Astrocyte (in vitro differentiated cells and primary cell): ENCODE measurements at regions not wholly inside any gene's neighbourhood (a gene's known extent, or its start where the extent isn't known, plus 50 kb on each side); places are given as distances from the start of the nearest gene placed in this dataset.

Experiments
- EZH2 ChIP-seq: IDR thresholded peaks from 2 replicates; pipeline ENCODE4 v1.6.1; 2012; ENCODE audit warnings: mild to moderate bottlenecking, low read length, inconsistent platforms; ENCODE audit not compliant: insufficient read depth
- TF ChIP-seq, protein P1 (sequence below): IDR thresholded peaks from 2 replicates; pipeline ENCODE4 v1.5.1; 2011; ENCODE audit warnings: low read depth, mild to moderate bottlenecking, inconsistent platforms, low read length, moderate library complexity; ENCODE audit not compliant: insufficient read depth

- TF ChIP-seq, protein P1, sequence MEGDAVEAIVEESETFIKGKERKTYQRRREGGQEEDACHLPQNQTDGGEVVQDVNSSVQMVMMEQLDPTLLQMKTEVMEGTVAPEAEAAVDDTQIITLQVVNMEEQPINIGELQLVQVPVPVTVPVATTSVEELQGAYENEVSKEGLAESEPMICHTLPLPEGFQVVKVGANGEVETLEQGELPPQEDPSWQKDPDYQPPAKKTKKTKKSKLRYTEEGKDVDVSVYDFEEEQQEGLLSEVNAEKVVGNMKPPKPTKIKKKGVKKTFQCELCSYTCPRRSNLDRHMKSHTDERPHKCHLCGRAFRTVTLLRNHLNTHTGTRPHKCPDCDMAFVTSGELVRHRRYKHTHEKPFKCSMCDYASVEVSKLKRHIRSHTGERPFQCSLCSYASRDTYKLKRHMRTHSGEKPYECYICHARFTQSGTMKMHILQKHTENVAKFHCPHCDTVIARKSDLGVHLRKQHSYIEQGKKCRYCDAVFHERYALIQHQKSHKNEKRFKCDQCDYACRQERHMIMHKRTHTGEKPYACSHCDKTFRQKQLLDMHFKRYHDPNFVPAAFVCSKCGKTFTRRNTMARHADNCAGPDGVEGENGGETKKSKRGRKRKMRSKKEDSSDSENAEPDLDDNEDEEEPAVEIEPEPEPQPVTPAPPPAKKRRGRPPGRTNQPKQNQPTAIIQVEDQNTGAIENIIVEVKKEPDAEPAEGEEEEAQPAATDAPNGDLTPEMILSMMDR, result no peak
- TF ChIP-seq EZH2, result no peak
Measured at GRCh38 chr10:59085054-59085453, 91.4 kb upstream of the PHYHIPL start.
